ENCODE measurements at regions not wholly inside any gene's neighbourhood (a gene's known extent, or its start where the extent isn't known, plus 50 kb on each side); places are given as distances from the start of the nearest gene placed in this dataset.

DNA sequence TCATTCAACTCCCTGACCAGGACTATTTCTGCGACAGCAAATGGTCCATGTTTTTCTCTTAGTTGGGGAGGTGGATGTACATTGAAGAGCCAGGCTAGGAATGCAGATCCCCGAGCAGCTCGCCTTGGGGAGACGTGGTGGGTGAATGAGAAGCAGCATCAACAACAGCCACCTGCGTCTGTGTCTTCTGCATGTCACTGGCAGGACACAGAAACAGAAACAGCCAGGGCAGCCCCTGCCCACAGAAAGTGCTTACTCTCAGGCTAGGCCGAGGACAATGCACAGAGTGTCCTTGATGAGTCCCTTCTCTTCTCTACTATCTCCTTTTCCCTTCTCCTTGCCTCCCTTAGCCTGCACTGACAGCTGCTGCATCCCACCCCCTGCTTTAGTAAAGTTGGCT lies 541.9 kb upstream of the CADM1 start:
- Histone ChIP-seq H3K9me3 (ENCODE audit: low read length) (no peaks in the 10 kb centered on the region), H3K27me3 (ENCODE audit: control insufficient read depth in 1 of 2, insufficient read depth in 2 of 2, low read length in 2 of 2) (peaks cover 1 to 19% of the 10 kb centered on the region in 2 experiments; a peak in 3 of 5 replicates), H3K4me3 (replicated peaks in 1 of 3; ENCODE audit: insufficient read depth in 1 of 3, low read depth in 2 of 3, low read length in 3 of 3) (no peak overlapping the region), H3K4me2 (ENCODE audit: low read depth, low read length) (no peak overlapping the region), H3K79me2 (ENCODE audit: insufficient read depth, low read length) (no peaks in the 10 kb centered on the region), H3K9ac (ENCODE audit: insufficient read depth, low read depth, low read length) (no peak overlapping the region), H2AFZ (ENCODE audit: low read length) (no peak overlapping the region), H4K20me1 (ENCODE audit: insufficient read depth, low read length) (no peaks in the 10 kb centered on the region), H3K4me1 (ENCODE audit: insufficient read depth, low read length) (no peaks in the 10 kb centered on the region), H3K36me3 (replicated peaks in 1 of 2; ENCODE audit: control insufficient read depth in 1 of 2, insufficient read depth in 2 of 2, low read length in 2 of 2) (no peaks in the 10 kb centered on the region), H3K27ac (ENCODE audit: extremely low read length, insufficient read depth, low read length) (no peak overlapping the region)
- in situ Hi-C loops (cut with HindIII; ENCODE audit: extremely low pct_ligation_motif_present, low pct_unique_long_range_greater_than_20kb) (no loop called here), intact Hi-C loops (cut with micrococcal nuclease; ENCODE audit: unreplicated experiment) (no loop called here)
- BruUV-seq (replicated peaks): no TSS peak
- 10% methylated on average over 6 of the region's 6 CpGs for WGBS (ENCODE audit: low lambda C conversion rate)
- ChIA-PET POLR2A (no interaction called here), CTCF (ENCODE audit: low intra/inter-chr PET ratio, low total read pairs) (no interaction called here)
- DNase-seq (ENCODE audit: low spot score) (no peak), FAIRE-seq (no peak), ATAC-seq (no peak)
- TF ChIP-seq ZNF10 (CRISPR knock-in tag; IDR thresholded peaks at IDR 0.05; ENCODE audit: borderline replicate concordance, low read depth): no peak
- TF ChIP-seq ZBTB37 (CRISPR knock-in tag; IDR thresholded peaks at IDR 0.05): no peak
- no peak for TF ChIP-seq ZNF207 (IDR thresholded peaks at IDR 0.05; ENCODE audit: borderline replicate concordance)
- no peak for TF ChIP-seq GABPB1 (CRISPR knock-in tag; IDR thresholded peaks at IDR 0.05)
- no peak for TF ChIP-seq REXO4 (CRISPR knock-in tag; IDR thresholded peaks at IDR 0.05; ENCODE audit: borderline replicate concordance)
- TF ChIP-seq ZBTB49 (CRISPR knock-in tag; IDR thresholded peaks at IDR 0.05; ENCODE audit: borderline replicate concordance): no peak
- no peak for TF ChIP-seq CEBPB (IDR thresholded peaks at IDR 0.05; ENCODE audit: borderline replicate concordance, low read depth, low read length)
- TF ChIP-seq ZNF766 (CRISPR knock-in tag; IDR thresholded peaks at IDR 0.05; ENCODE audit: borderline replicate concordance): no peak
- TF ChIP-seq GABPA (IDR thresholded peaks at IDR 0.05; ENCODE audit: low read depth, low read length): no peak
- TF ChIP-seq GABPA (CRISPR knock-in tag; IDR thresholded peaks at IDR 0.05; ENCODE audit: low read depth): no peak
- TF ChIP-seq SP4 (CRISPR knock-in tag; IDR thresholded peaks at IDR 0.05): no peak
- no peak for TF ChIP-seq ERF (CRISPR knock-in tag; IDR thresholded peaks at IDR 0.05)
- TF ChIP-seq ZNF770 (CRISPR knock-in tag; IDR thresholded peaks at IDR 0.05): no peak
- no peak for TF ChIP-seq ZSCAN31 (CRISPR knock-in tag; IDR thresholded peaks at IDR 0.05; ENCODE audit: low read depth)
- no peak for TF ChIP-seq TBP (CRISPR knock-in tag; IDR thresholded peaks at IDR 0.05)
- TF ChIP-seq MEIS2 (CRISPR knock-in tag; IDR thresholded peaks at IDR 0.05): no peak
- TF ChIP-seq ZNF567 (CRISPR knock-in tag; IDR thresholded peaks at IDR 0.05; ENCODE audit: borderline replicate concordance): no peak

Data from HepG2 (cell line).